PC-9 (cell line): ENCODE measurements at regions not wholly inside any gene's neighbourhood (a gene's known extent, or its start where the extent isn't known, plus 50 kb on each side); places are given as distances from the start of the nearest gene placed in this dataset.
A peak's percentile ranks its signal among the peaks of the same experiment; 100 is the strongest.
"Not testable (repeated sequence)": the region's sequence is repeated elsewhere in the genome, so short reads cannot be mapped to it uniquely, and the experiment has no call there.

Experiments
- BruUV-seq: library from RNA; stranded (reverse); fragments of 400-500 nt; replicated peaks from 2 replicates; lab custom pipeline; 2021; lab: Mats Ljungman, UMichigan
- CTCF ChIA-PET: fragments of 300-600 bp; sonication (Branson Sonifier 250); formaldehyde crosslinking; loops from one replicate; lab custom pipeline; 2022; ENCODE audit warnings: antibody characterized with exemption; lab: Charles Lee
- POLR2A ChIA-PET: fragments of 300-600 bp; sonication (Branson Sonifier 250); formaldehyde crosslinking; loops from one replicate; lab custom pipeline; 2022; ENCODE audit warnings: antibody characterized with exemption; ENCODE audit not compliant: unreplicated experiment; lab: Charles Lee
- DNase-seq, 2 experiments: peaks; one replicate each; pipeline versions ENCODE4 v3.0.0 to v3.0.0-alpha.2; 2015 to 2022; ENCODE audit warnings: mixed read lengths in 1 of 2
- H2AFZ ChIP-seq: fragments of 200-600 bp; sonication (generic); 2 replicates; pipeline ENCODE4 v1.8.1; 2017; ENCODE audit warnings: antibody characterized with exemption
- H3F3A ChIP-seq: fragments of 200-600 bp; sonication (generic); 2 replicates; pipeline ENCODE4 v1.8.1; 2017; ENCODE audit warnings: antibody characterized with exemption, mild to moderate bottlenecking, low read depth; ENCODE audit not compliant: insufficient read depth
- H3K27ac ChIP-seq: fragments of 200-600 bp; sonication (generic); 2 replicates; pipeline ENCODE4 v1.6.1; 2016; ENCODE audit warnings: mixed run types
- H3K27me3 ChIP-seq: fragments of 200-600 bp; sonication (generic); 2 replicates; pipeline ENCODE4 v1.6.1; 2016; ENCODE audit warnings: low read depth, mixed run types; ENCODE audit not compliant: insufficient read depth
- H3K36me3 ChIP-seq: fragments of 200-600 bp; sonication (generic); 2 replicates; pipeline ENCODE4 v1.6.1; 2016; ENCODE audit warnings: low read depth, mixed run types
- H3K4me1 ChIP-seq: fragments of 200-600 bp; sonication (generic); replicated peaks from 2 replicates; pipeline ENCODE4 v1.6.1; 2016; ENCODE audit warnings: mixed run types; ENCODE audit not compliant: insufficient read depth
- H3K4me2 ChIP-seq: fragments of 200-600 bp; sonication (generic); 2 replicates; pipeline ENCODE4 v1.6.1; 2017; ENCODE audit warnings: mixed run types
- H3K4me3 ChIP-seq: fragments of 200-600 bp; sonication (generic); 2 replicates; pipeline ENCODE4 v1.6.1; 2016; ENCODE audit warnings: mixed run types
- H3K79me2 ChIP-seq: fragments of 200-600 bp; sonication (generic); 2 replicates; pipeline ENCODE4 v1.6.1; 2017; ENCODE audit warnings: low read depth, mixed run types
- H3K9me2 ChIP-seq: fragments of 200-600 bp; sonication (generic); 2 replicates; pipeline ENCODE4 v1.8.1; 2017; ENCODE audit warnings: mild to moderate bottlenecking; ENCODE audit not compliant: insufficient read depth
- H3K9me3 ChIP-seq: fragments of 200-600 bp; sonication (generic); 2 replicates; pipeline ENCODE4 v1.8.1; 2016; ENCODE audit warnings: low read depth; ENCODE audit not compliant: insufficient read depth
- H4K20me1 ChIP-seq: fragments of 200-600 bp; sonication (generic); 2 replicates; pipeline ENCODE4 v1.8.1; 2017; ENCODE audit not compliant: insufficient read depth
- CTCF ChIP-seq: fragments of 200-600 bp; sonication (generic); conservative IDR thresholded peaks from 2 replicates; pipeline ENCODE4 v1.6.1; 2017; ENCODE audit warnings: mixed run types, antibody characterized with exemption, mild to moderate bottlenecking, moderate library complexity
- EZH2 ChIP-seq: fragments of 200-600 bp; sonication (generic); IDR thresholded peaks from 2 replicates; pipeline ENCODE4 v1.8.0; 2017; ENCODE audit warnings: antibody characterized with exemption, low read depth
- intact Hi-C: fragments of 100-400 bp; cut with micrococcal nuclease; formaldehyde crosslinking; loops from one replicate; pipeline ENCODE4 v1.10.0; 2022; ENCODE audit not compliant: unreplicated experiment

GRCh38 chr22:11063022-11063685 lies 4464.8 kb upstream of the OR11H1 start:
- H3K27me3 ChIP-seq = peaks cover 17% of the 10 kb centered on the region
- POLR2A ChIA-PET, H2AFZ ChIP-seq, H3K4me3 ChIP-seq, DNase-seq, CTCF ChIA-PET, BruUV-seq, H4K20me1 ChIP-seq, H3K79me2 ChIP-seq, H3K9me2 ChIP-seq, H3K4me1 ChIP-seq, H3K9me3 ChIP-seq, intact Hi-C loops, H3K36me3 ChIP-seq, H3F3A ChIP-seq, H3K27ac ChIP-seq, H3K4me2 ChIP-seq: not testable (repeated sequence)

GRCh38 chr22:11065210-11065609 lies 4462.8 kb upstream of the OR11H1 start:
- DNase-seq, H3K36me3 ChIP-seq, H2AFZ ChIP-seq, H4K20me1 ChIP-seq, H3K4me1 ChIP-seq, H3F3A ChIP-seq, H3K27ac ChIP-seq, CTCF ChIA-PET, POLR2A ChIA-PET, H3K4me3 ChIP-seq, BruUV-seq, H3K9me3 ChIP-seq, H3K9me2 ChIP-seq, H3K79me2 ChIP-seq, intact Hi-C loops, H3K4me2 ChIP-seq: not testable (repeated sequence)
- H3K27me3 ChIP-seq = peaks cover 17% of the 10 kb centered on the region

GRCh38 chr22:11065876-11066457 lies 4462.0 kb upstream of the OR11H1 start:
- CTCF ChIA-PET, H3F3A ChIP-seq, BruUV-seq, H3K4me1 ChIP-seq, H2AFZ ChIP-seq, H3K36me3 ChIP-seq, intact Hi-C loops, H3K4me2 ChIP-seq, H3K79me2 ChIP-seq, H3K9me2 ChIP-seq, H3K27ac ChIP-seq, H3K9me3 ChIP-seq, H3K4me3 ChIP-seq, H4K20me1 ChIP-seq, POLR2A ChIA-PET: not testable (repeated sequence)
- peak in 1 of 2 experiments; percentile 72 for DNase-seq
- H3K27me3 ChIP-seq = peaks cover 17% of the 10 kb centered on the region

GRCh38 chr22:11066458-11067285 lies 4461.3 kb upstream of the OR11H1 start:
- ChIA-PET POLR2A (no interaction called here), CTCF (no interaction called here)
- TF ChIP-seq CTCF = no peak
- TF ChIP-seq EZH2 = no peak
- no peak overlapping the region for H3K4me2 ChIP-seq
- no TSS peak for BruUV-seq
- intact Hi-C loops = no loop called here
- no peaks in the 10 kb centered on the region for H3K9me2 ChIP-seq
- H3K4me3 ChIP-seq = peak overlapping the region; percentile 26; the same call in 1 of the 2 replicates
- no peaks in the 10 kb centered on the region for H3K36me3 ChIP-seq
- peaks cover 17% of the 10 kb centered on the region for H3K27me3 ChIP-seq
- H3K27ac ChIP-seq = no peak overlapping the region
- H3F3A ChIP-seq = no peaks in the 10 kb centered on the region
- no peak overlapping the region for H2AFZ ChIP-seq
- H3K9me3 ChIP-seq = no peaks in the 10 kb centered on the region
- H3K4me1 ChIP-seq = no peaks in the 10 kb centered on the region
- no peak for DNase-seq
- H4K20me1 ChIP-seq = no peaks in the 10 kb centered on the region
- H3K79me2 ChIP-seq = no peaks in the 10 kb centered on the region

GRCh38 chr22:11067286-11067871 lies 4460.6 kb upstream of the OR11H1 start:
- H3K4me3 ChIP-seq, DNase-seq, H3K9me2 ChIP-seq, H3K36me3 ChIP-seq, H2AFZ ChIP-seq, H3K27ac ChIP-seq, intact Hi-C loops, H3K79me2 ChIP-seq, BruUV-seq, CTCF ChIA-PET, H3F3A ChIP-seq, H4K20me1 ChIP-seq, H3K4me1 ChIP-seq, H3K4me2 ChIP-seq, POLR2A ChIA-PET, H3K9me3 ChIP-seq: not testable (repeated sequence)
- peaks cover 17% of the 10 kb centered on the region for H3K27me3 ChIP-seq

- H3K9me3 ChIP-seq, POLR2A ChIA-PET, H3K4me2 ChIP-seq, intact Hi-C loops, H3F3A ChIP-seq, H2AFZ ChIP-seq, H3K9me2 ChIP-seq, DNase-seq, BruUV-seq, H3K4me1 ChIP-seq, H3K27ac ChIP-seq, H3K36me3 ChIP-seq, CTCF ChIA-PET, H4K20me1 ChIP-seq, H3K79me2 ChIP-seq, H3K4me3 ChIP-seq: not testable (repeated sequence)
- H3K27me3 ChIP-seq = peaks cover 17% of the 10 kb centered on the region
Observed at GRCh38 chr22:11067937-11068336, 4460.1 kb upstream of the OR11H1 start.
